HG02678 (cell line): ENCODE measurements at regions not wholly inside any gene's neighbourhood (a gene's known extent, or its start where the extent isn't known, plus 50 kb on each side); places are given as distances from the start of the nearest gene placed in this dataset.
"Not testable (repeated sequence)": the region's sequence is repeated elsewhere in the genome, so short reads cannot be mapped to it uniquely, and the experiment has no call there.

Experiments
- ATAC-seq: cut with Tn5 transposase; IDR thresholded peaks from one replicate; pipeline ENCODE4 v1.9.1; 2021; ENCODE audit warnings: mild to moderate bottlenecking, moderate library complexity; ENCODE audit not compliant: unreplicated experiment

GRCh38 chr4:84379917-84380641 lies 119.0 kb downstream of the NKX6-1 start:
- ATAC-seq, result no peak

GRCh38 chr4:84378983-84379382 lies 120.1 kb downstream of the NKX6-1 start:
- ATAC-seq, result no peak

GRCh38 chr4:84378356-84378755 lies 120.7 kb downstream of the NKX6-1 start:
- ATAC-seq, result no peak

- no peak for ATAC-seq
These were observed 132.2 kb downstream of the NKX6-1 start for GRCh38 chr4:84366907-84367306.

- ATAC-seq, result no peak
These were observed 132.9 kb downstream of the NKX6-1 start for GRCh38 chr4:84366161-84366560.

GRCh38 chr4:84362896-84363655 lies 136.0 kb downstream of the NKX6-1 start:
- no peak for ATAC-seq

- no peak for ATAC-seq
These were observed 156.9 kb downstream of the NKX6-1 start for GRCh38 chr4:84342161-84342560.

GRCh38 chr4:84341559-84341958 lies 157.5 kb downstream of the NKX6-1 start:
- no peak for ATAC-seq

- ATAC-seq, result no peak
These were observed 160.7 kb downstream of the NKX6-1 start for GRCh38 chr4:84338367-84338766.

- no peak for ATAC-seq
These were observed 162.0 kb downstream of the NKX6-1 start for GRCh38 chr4:84336964-84337705.

- ATAC-seq, result no peak
These were observed 171.6 kb downstream of the NKX6-1 start for GRCh38 chr4:84327526-84327925.

GRCh38 chr4:84325625-84326024 lies 173.5 kb downstream of the NKX6-1 start:
- no peak for ATAC-seq

GRCh38 chr4:84324303-84325245 lies 174.5 kb downstream of the NKX6-1 start:
- no peak for ATAC-seq

- no peak for ATAC-seq
These were observed 180.0 kb downstream of the NKX6-1 start for GRCh38 chr4:84319124-84319523.

- no peak for ATAC-seq
These were observed 181.6 kb downstream of the NKX6-1 start for GRCh38 chr4:84317513-84317912.

GRCh38 chr4:84312426-84313012 lies 186.6 kb downstream of the NKX6-1 start:
- no peak for ATAC-seq

GRCh38 chr4:84309191-84309590 lies 189.9 kb downstream of the NKX6-1 start:
- no peak for ATAC-seq

- not testable (repeated sequence) for ATAC-seq
These were observed 200.3 kb downstream of the NKX6-1 start for GRCh38 chr4:84298719-84299254.

- no peak for ATAC-seq
These were observed 200.9 kb downstream of the NKX6-1 start for GRCh38 chr4:84298023-84298718.
